T47D (cell line): ENCODE measurements at regions not wholly inside any gene's neighbourhood (a gene's known extent, or its start where the extent isn't known, plus 50 kb on each side); places are given as distances from the start of the nearest gene placed in this dataset.
"Not testable (repeated sequence)": the region's sequence is repeated elsewhere in the genome, so short reads cannot be mapped to it uniquely, and the experiment has no call there.

Experiments used
- DNase-seq, 2 experiments: peaks; one replicate each; pipeline versions ENCODE4 v3.0.0 to v3.0.0-alpha.2; 2011 to 2012; ENCODE audit warnings: low read depth in 1 of 2, low spot score in 1 of 2
- JUND ChIP-seq: IDR thresholded peaks from 2 replicates; pipeline ENCODE4 v1.6.1; 2012; ENCODE audit warnings: low read depth
- in situ Hi-C: cut with HindIII; loops from 2 replicates; pipeline ENCODE4 v1.10.0; 2016; ENCODE audit warnings: low sequenced_read_pairs, low pct_unique_long_range_greater_than_20kb

DNA sequence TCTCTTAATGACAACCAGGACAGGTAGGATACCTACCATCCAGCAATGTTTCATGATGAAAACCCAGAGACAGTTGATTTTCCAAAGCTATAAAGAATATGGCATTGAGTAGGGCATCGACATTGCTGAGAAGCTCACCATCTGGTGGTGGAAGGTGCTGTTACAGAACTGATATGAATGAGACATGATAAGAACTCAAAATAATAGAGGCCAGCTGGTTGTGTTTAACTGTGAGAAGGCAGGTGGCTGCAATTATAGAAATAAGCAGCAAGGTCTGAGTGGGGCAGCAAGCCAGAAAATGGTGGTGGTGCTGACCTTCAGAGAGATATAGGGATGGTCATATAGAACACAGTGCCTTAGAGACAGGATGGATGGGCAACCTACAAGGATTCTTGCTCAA lies 449.7 kb downstream of the BTG1 start:
- TF ChIP-seq JUND: no peak
- in situ Hi-C loops: no loop called here
- DNase-seq: no peak

DNA sequence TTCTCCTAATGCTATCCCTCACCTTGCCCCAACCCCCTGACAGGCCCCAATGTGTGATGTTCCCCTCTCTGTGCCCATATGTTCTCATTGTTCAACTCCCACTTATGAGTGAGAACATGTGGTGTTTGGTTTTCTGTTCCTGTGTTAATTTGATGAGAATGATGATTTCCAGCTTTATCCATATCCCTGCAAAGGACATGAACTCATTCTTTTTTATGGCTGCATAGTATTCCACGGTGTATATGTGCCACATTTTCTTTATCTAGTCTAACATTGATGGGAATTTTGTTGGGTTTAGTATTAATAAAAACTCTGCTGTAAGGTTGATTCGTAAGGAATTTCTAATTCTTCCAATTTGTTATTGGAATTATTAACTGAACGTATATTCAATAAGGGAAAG lies 450.2 kb downstream of the BTG1 start:
- DNase-seq, in situ Hi-C loops: not testable (repeated sequence)

DNA sequence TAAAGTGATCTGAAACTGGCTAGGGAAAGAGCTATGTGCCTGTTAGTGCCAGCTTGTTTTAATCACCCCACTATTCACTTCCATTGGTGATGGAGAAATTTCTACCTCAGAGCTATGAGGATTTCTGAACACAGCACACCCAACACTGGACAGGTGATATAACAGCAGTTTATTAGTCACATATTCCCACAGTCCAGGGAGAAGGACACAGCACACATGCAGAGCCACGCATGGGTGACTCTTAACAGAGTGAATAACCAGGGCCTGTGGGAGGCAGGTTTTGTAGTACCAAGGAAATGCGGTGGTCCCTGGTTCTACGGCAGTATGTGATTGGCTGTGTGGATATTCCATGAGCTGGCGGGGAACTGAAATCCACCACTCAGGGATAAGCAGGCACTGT lies 455.1 kb downstream of the BTG1 start:
- no peak for TF ChIP-seq JUND
- in situ Hi-C loops: no loop called here
- DNase-seq: no peak

DNA sequence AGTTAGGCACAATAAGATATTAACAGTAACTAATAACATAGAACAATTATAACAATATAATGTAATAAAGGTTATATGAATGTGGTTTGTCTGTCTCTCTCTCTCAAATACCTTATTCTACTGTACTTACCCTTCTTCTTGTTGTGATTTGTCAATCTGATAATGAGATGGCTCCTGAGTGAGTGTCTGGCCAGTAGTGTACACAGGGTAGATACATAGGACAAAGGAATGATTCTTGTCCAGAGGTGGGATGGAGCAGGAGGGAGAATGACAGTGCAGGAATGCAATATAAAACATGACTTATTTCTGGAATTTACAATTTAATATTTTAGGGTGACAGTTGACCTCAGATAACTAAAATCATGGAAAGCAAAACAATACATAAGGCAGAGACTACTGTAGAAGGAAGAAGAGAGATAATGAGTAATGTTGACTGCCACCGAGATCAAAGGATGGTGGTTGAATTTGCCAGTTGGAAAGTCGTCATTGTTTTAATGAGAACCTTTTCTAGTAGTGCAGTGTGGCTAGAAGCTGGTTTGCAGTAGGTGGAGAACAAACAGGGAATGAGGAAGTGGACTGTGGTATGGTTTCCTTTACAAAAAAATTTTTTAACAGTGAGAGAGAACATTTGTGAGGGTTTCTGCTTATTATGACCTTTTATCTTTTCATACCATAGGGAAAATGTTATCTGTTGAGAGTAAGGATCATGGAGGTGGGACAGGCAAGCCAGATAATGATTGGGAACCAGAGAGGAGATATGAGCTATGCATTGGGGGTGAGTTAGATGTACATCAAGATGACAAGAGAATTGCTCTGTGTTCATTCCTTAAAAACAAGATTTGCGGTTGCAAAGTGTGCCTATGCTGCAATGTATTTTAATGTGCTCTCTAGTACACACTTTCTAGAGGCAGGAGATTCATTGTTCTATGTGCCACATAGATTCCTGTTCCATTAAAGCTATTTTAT lies 458.3 kb downstream of the BTG1 start:
- DNase-seq: no peak
- TF ChIP-seq JUND: no peak
- in situ Hi-C loops: no loop called here

DNA sequence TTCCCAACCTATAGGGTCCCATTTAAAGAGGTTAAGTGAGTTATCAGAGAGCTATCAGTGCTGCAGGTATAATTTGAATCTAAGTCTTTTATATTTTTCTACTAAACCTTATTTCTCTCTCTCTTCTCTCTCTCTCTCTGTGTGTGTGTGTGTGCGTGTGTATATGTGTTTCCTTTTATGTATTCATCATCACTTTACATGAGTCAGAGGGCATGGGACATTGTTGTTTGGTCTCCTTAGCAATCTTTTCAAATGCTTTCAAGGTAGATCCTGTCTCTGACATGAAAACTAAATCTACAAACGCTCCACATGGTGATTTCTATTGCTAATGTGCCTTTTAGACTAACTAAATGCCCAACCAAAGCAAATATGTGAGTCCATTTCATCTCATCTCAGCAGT lies 459.7 kb downstream of the BTG1 start:
- in situ Hi-C loops: no loop called here
- no peak for TF ChIP-seq JUND
- no peak for DNase-seq

DNA sequence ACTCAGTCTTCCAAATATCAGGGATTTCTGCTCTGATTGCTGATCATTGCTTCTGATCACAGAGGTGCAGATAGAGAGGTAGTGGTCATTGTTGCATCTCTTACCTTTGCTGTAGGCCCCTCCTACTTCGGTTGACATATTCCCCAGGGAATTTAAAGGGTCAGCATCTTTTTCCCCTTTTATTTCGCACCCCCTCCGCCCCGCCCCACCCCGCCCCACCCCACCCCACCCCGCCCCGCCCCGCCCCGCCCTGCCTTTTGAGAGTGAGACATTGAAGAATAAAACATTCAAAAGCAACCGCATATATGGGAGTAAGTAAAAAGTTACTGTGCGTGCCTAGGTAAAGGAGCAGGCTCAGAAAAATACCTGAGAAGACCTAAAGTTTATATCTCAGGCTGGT lies 463.9 kb downstream of the BTG1 start:
- TF ChIP-seq JUND: no peak
- no peak for DNase-seq
- in situ Hi-C loops: no loop called here

DNA sequence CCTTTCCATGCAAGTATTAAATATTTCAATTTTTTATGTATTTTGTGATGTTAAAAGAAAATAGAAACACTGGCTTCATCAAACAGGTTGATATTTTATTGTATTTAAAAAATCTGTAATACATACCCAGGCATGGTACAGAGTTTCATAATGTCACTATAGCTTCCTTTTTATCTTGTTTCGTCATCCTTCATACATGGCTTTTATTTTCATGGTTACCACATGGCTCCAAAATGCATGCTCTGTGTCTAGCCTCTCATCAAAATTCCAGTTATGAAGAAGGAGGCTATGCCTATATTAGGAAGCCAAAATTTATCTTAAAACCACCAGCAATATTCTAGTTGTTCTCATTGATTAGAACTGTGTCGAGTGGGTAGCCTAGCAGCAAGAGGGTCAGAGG lies 464.8 kb downstream of the BTG1 start:
- in situ Hi-C loops: no loop called here
- no peak for TF ChIP-seq JUND
- DNase-seq: no peak

DNA sequence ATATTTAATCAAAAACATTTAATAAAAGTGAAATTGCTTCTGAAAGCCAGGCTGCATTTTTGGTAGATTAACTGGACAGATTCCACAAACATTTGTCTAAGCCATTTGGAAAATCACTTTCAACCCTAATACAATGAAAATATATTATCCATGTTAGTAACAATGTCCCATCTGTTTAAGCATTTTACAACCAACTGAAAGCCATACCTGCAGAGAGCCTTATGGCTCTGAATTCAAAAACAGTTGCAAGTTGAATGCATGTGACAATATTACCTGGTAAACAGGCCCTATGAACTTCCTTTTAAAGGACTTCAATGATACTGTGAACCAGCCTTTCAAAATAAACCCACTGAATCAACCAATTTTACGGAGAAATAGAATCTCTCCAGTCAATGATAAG lies 468.1 kb downstream of the BTG1 start:
- in situ Hi-C loops: no loop called here
- DNase-seq: no peak
- no peak for TF ChIP-seq JUND

DNA sequence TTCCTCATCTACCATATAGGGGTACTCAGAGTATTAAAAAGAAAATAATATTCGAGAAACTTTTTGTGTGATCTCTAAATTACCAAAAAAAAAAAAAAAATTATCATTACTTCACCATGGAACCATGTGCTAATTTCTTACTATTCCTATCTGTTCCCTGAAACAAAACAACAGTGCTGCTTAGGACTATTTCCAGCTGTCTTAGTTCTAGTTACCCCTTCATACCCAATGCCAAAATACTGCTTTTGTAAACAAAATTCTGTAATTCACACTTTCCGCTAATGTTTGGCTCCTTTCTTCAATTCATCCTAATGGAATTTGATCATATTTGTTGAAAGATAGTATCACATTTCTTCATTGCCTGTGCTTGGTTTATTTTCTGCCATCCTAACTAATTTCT lies 470.2 kb downstream of the BTG1 start:
- no peak for DNase-seq
- no peak for TF ChIP-seq JUND
- in situ Hi-C loops: no loop called here

DNA sequence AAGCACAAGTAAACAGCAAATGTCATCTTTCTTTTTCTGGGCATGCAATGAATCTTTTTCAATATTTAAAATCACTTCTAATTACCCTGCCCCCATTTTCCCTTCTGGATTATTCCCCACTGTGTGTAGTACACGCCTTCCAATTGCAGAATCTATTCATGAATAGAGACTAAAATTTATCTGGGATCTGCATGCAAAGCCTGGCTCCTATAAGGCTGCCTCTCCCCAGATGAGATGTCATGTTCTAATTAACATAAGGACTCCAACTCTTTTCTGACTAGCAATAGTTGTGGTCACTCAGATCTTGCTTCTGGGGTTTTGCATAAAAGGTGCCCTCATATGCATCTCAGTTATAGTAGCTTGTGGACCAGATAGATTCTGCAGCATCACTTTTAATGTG lies 473.5 kb downstream of the BTG1 start:
- no peak for DNase-seq
- in situ Hi-C loops: no loop called here
- TF ChIP-seq JUND: no peak

DNA sequence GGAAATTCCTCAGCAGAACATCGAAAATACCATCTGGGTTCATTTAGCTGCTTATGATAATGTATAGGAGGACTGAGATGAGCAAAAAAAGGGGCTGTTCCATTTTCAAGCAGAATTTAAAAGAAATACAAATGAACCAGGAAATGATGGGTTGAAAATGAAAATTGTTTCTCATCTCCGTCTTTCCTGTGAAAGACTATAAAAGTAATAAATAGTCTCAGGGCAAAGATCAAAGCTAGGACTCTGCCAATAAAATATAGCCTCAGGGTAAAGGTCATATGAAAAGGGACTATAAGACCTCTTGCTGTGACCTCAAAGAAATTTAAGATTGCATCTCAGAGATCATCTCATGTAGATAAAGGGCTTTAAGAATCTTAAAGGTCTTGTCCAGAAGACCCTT lies 478.0 kb downstream of the BTG1 start:
- no peak for DNase-seq
- TF ChIP-seq JUND: no peak
- in situ Hi-C loops: no loop called here

DNA sequence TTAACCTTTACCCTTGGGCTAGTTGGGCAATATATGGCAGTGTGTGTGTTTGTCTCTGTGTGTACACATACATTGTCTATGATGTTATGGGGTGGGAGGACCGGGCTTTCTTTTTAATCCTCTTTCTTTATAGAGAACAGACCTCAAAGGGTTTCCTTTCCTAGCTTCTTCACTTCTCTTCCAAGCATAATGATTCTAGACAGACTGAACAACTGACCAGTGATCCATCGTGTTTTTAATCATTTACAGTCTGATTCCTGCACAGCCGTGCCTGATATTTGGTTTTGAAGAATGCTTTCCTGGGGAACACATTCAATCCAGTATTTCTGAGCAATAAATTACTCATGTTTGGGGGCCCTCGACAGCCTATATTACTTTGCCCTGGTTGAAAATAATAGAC lies 481.1 kb upstream of the DCN start:
- peak in 1 of 2 experiments; percentile 51 for DNase-seq
- 0 out of 2 replicates have a peak, but pooled peaks have one; percentile 32 for TF ChIP-seq JUND
- in situ Hi-C loops: no loop called here

DNA sequence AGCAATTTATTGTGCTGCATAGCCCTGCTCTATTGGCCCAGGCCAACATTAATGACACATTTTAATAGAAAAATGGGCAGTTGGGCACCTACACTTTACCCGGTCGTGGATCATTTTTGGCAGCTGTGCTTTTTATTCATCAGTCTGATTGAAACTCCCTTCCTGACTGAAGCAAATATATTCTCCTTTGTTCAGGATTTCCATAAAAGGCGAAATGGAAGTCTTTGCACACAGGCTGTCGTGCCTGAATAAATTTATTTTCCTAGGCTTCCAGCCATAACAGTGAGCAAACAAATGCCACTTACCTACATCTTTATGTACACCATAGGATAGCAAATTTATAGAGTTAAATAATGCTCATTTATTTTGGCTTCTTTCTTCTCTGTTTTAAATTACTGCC lies 480.7 kb upstream of the DCN start:
- DNase-seq: peak in 1 of 2 experiments; percentile 43
- in situ Hi-C loops: no loop called here
- TF ChIP-seq JUND: no peak; the same call in 1 of the 2 replicates

DNA sequence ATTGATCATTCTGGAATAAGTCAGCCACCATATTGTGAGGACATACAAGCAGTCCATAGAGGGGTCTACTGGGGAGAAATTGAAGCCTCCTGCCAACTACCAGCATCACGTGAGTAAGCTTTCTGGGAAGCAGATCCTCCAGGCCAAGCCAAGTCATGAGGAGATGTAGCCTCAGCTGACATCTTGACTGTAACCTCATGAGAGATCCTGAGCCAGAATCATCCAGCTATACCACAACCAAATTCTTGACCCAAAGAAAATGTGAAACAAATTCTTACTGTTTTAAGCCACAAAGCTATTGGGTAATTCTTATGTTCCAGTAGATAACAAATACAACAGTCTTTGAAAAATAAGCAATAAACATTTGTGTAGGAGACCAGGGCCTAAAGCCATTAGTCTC lies 479.4 kb upstream of the DCN start:
- in situ Hi-C loops: no loop called here
- TF ChIP-seq JUND: no peak
- DNase-seq: no peak
